ENCODE measurements at regions not wholly inside any gene's neighbourhood (a gene's known extent, or its start where the extent isn't known, plus 50 kb on each side); places are given as distances from the start of the nearest gene placed in this dataset.

GRCh38 chr4:134531013-134531412 lies 329.4 kb upstream of the PABPC4L start:
- TF ChIP-seq EGR1 (IDR thresholded peaks at IDR 0.05; ENCODE audit: low read depth) (no peak), CTCF (IDR thresholded peaks at IDR 0.05 in 2 of 3, conservative IDR thresholded peaks at IDR 0.05 in 1 of 3; ENCODE audit: borderline replicate concordance in 1 of 3, insufficient read depth in 1 of 3, low read depth in 2 of 3, low read length in 2 of 3) (no peak), SRF (IDR thresholded peaks at IDR 0.05; ENCODE audit: low read depth) (no peak), ZFX (IDR thresholded peaks at IDR 0.05) (no peak), POLR2AphosphoS5 (IDR thresholded peaks at IDR 0.05; ENCODE audit: low read depth, low read length) (no peak), POLR2A (IDR thresholded peaks at IDR 0.05; ENCODE audit: borderline replicate concordance, extremely low read depth, insufficient read depth, insufficient read length) (no peak), TCF7L2 (IDR thresholded peaks at IDR 0.05; ENCODE audit: borderline replicate concordance, extremely low read depth, insufficient read depth, insufficient read length) (no peak), EZH2 (IDR thresholded peaks at IDR 0.05) (no peak), YY1 (IDR thresholded peaks at IDR 0.05; ENCODE audit: extremely low read depth, insufficient replicate concordance, low read depth, low read length) (no peak), RAD21 (IDR thresholded peaks at IDR 0.05; ENCODE audit: low read depth) (no peak), JUND (IDR thresholded peaks at IDR 0.05) (no peak)

All from HCT116 (cell line).